GM23248 (cell line): ENCODE measurements at regions not wholly inside any gene's neighbourhood (a gene's known extent, or its start where the extent isn't known, plus 50 kb on each side); places are given as distances from the start of the nearest gene placed in this dataset.

Experiments
- DNase-seq: peaks from one replicate; pipeline ENCODE4 v3.0.0-alpha.2; 2015
- H2AFZ ChIP-seq: fragments of 200-600 bp; sonication (generic); 2 replicates; pipeline ENCODE4 v1.6.1; 2016; ENCODE audit warnings: antibody characterized with exemption
- H3F3A ChIP-seq: fragments of 200-600 bp; sonication (generic); 2 replicates; pipeline ENCODE4 v1.6.1; 2016; ENCODE audit warnings: mild to moderate bottlenecking, antibody characterized with exemption, mixed run types; ENCODE audit not compliant: insufficient read depth
- H3K27ac ChIP-seq: fragments of 200-600 bp; sonication (generic); 2 replicates; pipeline ENCODE4 v1.5.1; 2016; ENCODE audit warnings: mild to moderate bottlenecking
- H3K27me3 ChIP-seq: fragments of 200-600 bp; sonication (generic); replicated peaks from 2 replicates; pipeline ENCODE4 v1.6.1; 2016; ENCODE audit warnings: mild to moderate bottlenecking; ENCODE audit not compliant: insufficient read depth
- H3K36me3 ChIP-seq: fragments of 200-600 bp; sonication (generic); 2 replicates; pipeline ENCODE4 v1.6.1; 2016; ENCODE audit warnings: low read depth, mild to moderate bottlenecking
- H3K4me1 ChIP-seq: fragments of 200-600 bp; sonication (generic); 2 replicates; pipeline ENCODE4 v1.6.1; 2016; ENCODE audit warnings: mild to moderate bottlenecking; ENCODE audit not compliant: insufficient read depth
- H3K4me2 ChIP-seq: fragments of 200-600 bp; sonication (generic); one replicate; pipeline ENCODE4 v1.6.1; 2016; ENCODE audit warnings: mild to moderate bottlenecking; ENCODE audit not compliant: unreplicated experiment
- H3K4me3 ChIP-seq: fragments of 200-600 bp; sonication (generic); 2 replicates; pipeline ENCODE4 v1.5.1; 2016; ENCODE audit warnings: mild to moderate bottlenecking
- H3K79me2 ChIP-seq: fragments of 200-600 bp; sonication (generic); 2 replicates; pipeline ENCODE4 v1.6.1; 2016; ENCODE audit warnings: mild to moderate bottlenecking; ENCODE audit not compliant: insufficient read depth
- H3K9ac ChIP-seq: fragments of 200-600 bp; sonication (generic); 2 replicates; pipeline ENCODE4 v1.6.1; 2016; ENCODE audit warnings: mild to moderate bottlenecking
- H3K9me2 ChIP-seq: fragments of 200-600 bp; sonication (generic); 2 replicates; pipeline ENCODE4 v1.6.1; 2016; ENCODE audit warnings: mixed run types, mild to moderate bottlenecking, moderate library complexity; ENCODE audit not compliant: insufficient read depth
- H3K9me3 ChIP-seq: fragments of 200-600 bp; sonication (generic); one replicate; pipeline ENCODE4 v1.6.1; 2017; ENCODE audit warnings: low read depth
- H4K20me1 ChIP-seq: fragments of 200-600 bp; sonication (generic); 2 replicates; pipeline ENCODE4 v1.6.0; 2016; ENCODE audit not compliant: insufficient read depth
- EZH2 ChIP-seq: fragments of 200-600 bp; sonication (generic); IDR thresholded peaks from 2 replicates; pipeline ENCODE4 v1.6.1; 2018; ENCODE audit warnings: antibody characterized with exemption, mild to moderate bottlenecking; ENCODE audit not compliant: insufficient read depth, poor library complexity, severe bottlenecking
- EZH2phosphoT487 ChIP-seq: fragments of 200-600 bp; sonication (generic); IDR thresholded peaks from 2 replicates; pipeline ENCODE4 v1.6.1; 2018; ENCODE audit warnings: antibody characterized with exemption, moderate library complexity, mild to moderate bottlenecking, low read depth; ENCODE audit not compliant: insufficient read depth
- WGBS, 2 experiments: methylation state at CpG; one replicate each; pipeline ENCODE4 v1.1.6; 2015 to 2017; ENCODE audit warnings: low lambda C conversion rate in 2 of 2, low coverage in 1 of 2; ENCODE audit errors: missing lambda C conversion rate in 2 of 2; 5-methylcytosine and 5-hydroxymethylcytosine counted together
- in situ Hi-C: fragments of 300-500 bp; cut with MboI; formaldehyde crosslinking; loops from 2 replicates; pipeline ENCODE4 v1.15.0; 2020

DNA sequence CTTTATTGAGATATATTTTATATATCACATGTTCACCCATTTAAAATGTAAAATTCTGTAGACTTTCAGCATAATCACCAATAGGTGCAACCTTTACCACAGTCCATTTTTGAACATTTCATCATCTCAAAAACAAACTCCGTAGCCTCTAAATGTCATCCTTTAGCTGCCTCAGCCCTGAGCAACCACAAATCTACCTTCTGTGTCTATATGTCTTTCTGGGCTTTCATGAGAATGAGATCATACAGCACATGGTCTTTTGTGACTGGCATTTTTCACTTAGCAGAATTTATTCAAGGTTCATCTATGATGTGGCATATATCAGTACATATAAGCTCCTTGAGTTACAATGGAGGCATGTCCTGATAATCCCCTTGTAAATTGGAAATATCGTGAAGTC, 320.5 kb downstream of the ETS1 start:
- in situ Hi-C loops: no loop called here

DNA sequence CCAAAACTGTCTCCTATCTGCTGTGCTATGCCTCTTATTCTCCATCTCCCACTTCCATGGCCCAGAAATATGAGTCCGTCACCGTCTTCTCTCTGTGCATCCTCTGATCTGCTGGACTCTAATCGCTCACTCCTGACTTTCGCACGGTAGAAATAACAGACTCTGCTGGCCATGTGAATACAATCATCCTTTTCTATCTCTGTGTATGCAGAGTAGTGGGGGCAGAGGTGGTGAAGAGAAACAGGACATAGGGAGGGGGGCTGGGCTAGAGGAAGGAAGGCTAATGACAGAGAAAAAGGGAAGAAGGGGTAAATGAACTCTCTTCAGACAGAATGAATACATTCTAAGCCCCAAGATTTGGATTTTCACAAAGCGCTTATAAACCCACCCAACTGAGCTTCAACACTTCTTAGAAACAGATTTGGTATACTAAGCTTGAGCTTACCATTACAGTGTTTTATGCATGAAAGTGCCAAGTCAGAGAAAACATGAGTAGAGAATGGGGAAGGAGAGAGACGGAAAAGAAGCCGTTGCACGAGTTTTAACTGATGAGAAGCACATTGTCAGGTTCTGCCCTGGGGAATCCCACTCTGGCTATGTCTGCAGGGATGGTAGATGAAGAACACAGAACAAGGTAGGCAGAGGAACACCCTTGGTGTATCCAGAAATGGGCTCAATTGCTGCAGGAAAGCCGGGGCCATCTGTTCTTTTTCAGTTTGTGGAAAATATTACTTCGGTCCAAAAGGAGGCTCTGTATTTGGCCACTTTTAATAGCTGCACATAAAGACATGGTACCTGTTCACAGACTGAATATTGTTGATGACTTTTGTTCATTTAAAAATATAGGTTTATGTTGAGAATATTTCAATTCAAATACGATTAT, 324.7 kb downstream of the ETS1 start:
- Histone ChIP-seq H3K4me2 (no peak overlapping the region), H3K27ac (no peak overlapping the region), H3F3A (no peaks in the 10 kb centered on the region), H3K36me3 (no peaks in the 10 kb centered on the region), H3K9me2 (no peaks in the 10 kb centered on the region), H3K4me1 (no peaks in the 10 kb centered on the region), H4K20me1 (no peaks in the 10 kb centered on the region), H3K9ac (no peak overlapping the region), H2AFZ (no peak overlapping the region), H3K9me3 (no peaks in the 10 kb centered on the region), H3K79me2 (no peaks in the 10 kb centered on the region), H3K27me3 (no peaks in the 10 kb centered on the region), H3K4me3 (no peak overlapping the region)
- DNase-seq: no peak
- in situ Hi-C loops: no loop called here
- 76 to 79% methylated on average over 12 of the region's 12 CpGs for WGBS, 2 experiments
- TF ChIP-seq EZH2phosphoT487: no peak
- no peak for TF ChIP-seq EZH2

More for the DNA sequence above, 320.5 kb downstream of the ETS1 start:
- no peaks in the 10 kb centered on the region for H3F3A ChIP-seq
- H4K20me1 ChIP-seq: no peaks in the 10 kb centered on the region
- peaks cover 8% of the 10 kb centered on the region for H3K4me1 ChIP-seq
- H3K79me2 ChIP-seq: no peaks in the 10 kb centered on the region
- H3K9me3 ChIP-seq: no peaks in the 10 kb centered on the region
- no peaks in the 10 kb centered on the region for H3K36me3 ChIP-seq
- 0 out of 2 replicates have a peak, but pooled peaks cover 8% of the 10 kb centered on the region for H3K9me2 ChIP-seq
- no peak overlapping the region for H2AFZ ChIP-seq
- TF ChIP-seq EZH2: no peak
- TF ChIP-seq EZH2phosphoT487: no peak
- H3K27me3 ChIP-seq: no peaks in the 10 kb centered on the region
- H3K9ac ChIP-seq: no peak overlapping the region
- H3K27ac ChIP-seq: no peak overlapping the region
- H3K4me2 ChIP-seq: no peak overlapping the region
- no peak overlapping the region for H3K4me3 ChIP-seq
- no peak for DNase-seq
- 93 to 98% methylated on average over 2 of the region's 2 CpGs for WGBS, 2 experiments

DNA sequence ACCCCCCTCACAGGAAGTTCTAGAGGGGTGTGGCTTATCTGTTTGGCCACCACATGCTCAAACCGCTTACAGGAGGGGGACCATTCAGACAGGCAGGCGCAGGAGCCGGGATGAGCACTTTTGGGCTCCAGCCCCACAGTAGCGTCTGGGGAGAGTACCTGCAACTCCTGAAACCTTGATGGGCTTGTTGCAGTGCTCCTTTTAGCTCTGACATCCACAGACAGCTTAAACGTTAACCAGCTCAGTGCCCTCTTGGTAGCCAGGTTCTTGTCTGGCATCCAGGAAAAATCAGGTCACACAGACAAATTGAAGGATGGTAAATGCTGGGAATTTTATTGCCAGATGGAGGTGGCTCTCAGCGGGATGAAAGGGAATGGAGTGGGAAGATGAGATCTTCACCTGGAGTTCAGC, 326.3 kb downstream of the ETS1 start:
- Histone ChIP-seq H3K36me3 (no peaks in the 10 kb centered on the region), H3K4me3 (no peak overlapping the region), H3K9ac (no peak overlapping the region), H3K4me2 (no peak overlapping the region), H3K79me2 (no peaks in the 10 kb centered on the region), H3K9me2 (no peaks in the 10 kb centered on the region), H3K4me1 (no peaks in the 10 kb centered on the region), H2AFZ (no peak overlapping the region), H4K20me1 (no peaks in the 10 kb centered on the region), H3K27me3 (no peaks in the 10 kb centered on the region), H3K27ac (no peak overlapping the region), H3F3A (no peaks in the 10 kb centered on the region), H3K9me3 (no peaks in the 10 kb centered on the region)
- DNase-seq: no peak
- 74 to 76% methylated on average over 6 of the region's 6 CpGs for WGBS, 2 experiments
- TF ChIP-seq EZH2phosphoT487: no peak
- no peak for TF ChIP-seq EZH2
- in situ Hi-C loops: no loop called here

DNA sequence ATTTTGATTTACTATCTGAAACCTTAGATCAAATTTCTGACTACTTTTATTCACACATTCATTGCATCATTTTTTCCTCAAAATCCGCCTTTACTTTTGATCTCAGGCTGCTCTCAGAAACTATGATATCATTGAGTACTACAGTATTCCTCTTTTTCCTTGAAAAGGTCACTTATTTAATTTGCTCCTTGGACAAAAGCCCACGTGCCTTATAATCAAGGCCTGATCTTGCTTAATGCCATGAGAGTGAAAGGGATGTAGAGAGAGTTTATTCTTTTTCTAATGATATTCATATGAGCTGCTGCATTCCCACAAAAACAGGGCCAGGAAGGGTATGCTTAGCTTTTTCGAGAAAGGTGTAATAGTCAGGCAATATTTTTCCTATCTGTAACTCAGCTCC, 327.0 kb downstream of the ETS1 start:
- H3K4me1 ChIP-seq: no peaks in the 10 kb centered on the region
- no peak for TF ChIP-seq EZH2phosphoT487
- no peak for TF ChIP-seq EZH2
- no peaks in the 10 kb centered on the region for H3K79me2 ChIP-seq
- H3K9ac ChIP-seq: no peak overlapping the region
- no peaks in the 10 kb centered on the region for H3K9me2 ChIP-seq
- no peak for DNase-seq
- H3K27ac ChIP-seq: no peak overlapping the region
- H3K4me2 ChIP-seq: no peak overlapping the region
- no peaks in the 10 kb centered on the region for H3K27me3 ChIP-seq
- H3K4me3 ChIP-seq: no peak overlapping the region
- no peaks in the 10 kb centered on the region for H3K9me3 ChIP-seq
- no peaks in the 10 kb centered on the region for H4K20me1 ChIP-seq
- no peak overlapping the region for H2AFZ ChIP-seq
- in situ Hi-C loops: no loop called here
- no peaks in the 10 kb centered on the region for H3K36me3 ChIP-seq
- no peaks in the 10 kb centered on the region for H3F3A ChIP-seq
- WGBS, 2 experiments: 35 to 40% methylated on average over 3 of the region's 3 CpGs

DNA sequence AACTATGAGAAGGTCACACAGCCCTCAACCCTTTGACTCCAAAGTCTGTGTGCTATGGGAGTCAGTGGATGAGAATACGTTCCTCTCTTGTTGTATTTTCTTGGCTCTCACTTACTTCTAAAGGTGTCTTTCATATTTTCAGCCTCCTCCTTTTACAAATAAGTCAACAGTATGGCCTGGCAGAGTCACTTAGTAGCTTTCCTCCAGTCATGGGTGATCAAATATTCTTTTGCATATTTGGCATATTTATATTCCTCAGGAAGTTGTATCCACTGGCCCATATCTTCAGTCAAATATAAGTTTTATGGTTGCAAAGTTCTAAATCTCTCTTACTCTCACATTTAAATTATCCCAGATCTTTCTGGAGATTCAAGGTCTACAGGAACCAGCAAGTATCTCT, 327.5 kb downstream of the ETS1 start:
- no peak overlapping the region for H3K4me2 ChIP-seq
- no peak overlapping the region for H3K9ac ChIP-seq
- H3K27me3 ChIP-seq: no peaks in the 10 kb centered on the region
- no peaks in the 10 kb centered on the region for H3F3A ChIP-seq
- H3K79me2 ChIP-seq: no peaks in the 10 kb centered on the region
- in situ Hi-C loops: no loop called here
- H3K9me3 ChIP-seq: no peaks in the 10 kb centered on the region
- no peak overlapping the region for H2AFZ ChIP-seq
- no peak for DNase-seq
- H3K27ac ChIP-seq: no peak overlapping the region
- 95 to 97% methylated on average over 1 of the region's 1 CpG for WGBS, 2 experiments
- TF ChIP-seq EZH2phosphoT487 (no peak), EZH2 (no peak)
- no peaks in the 10 kb centered on the region for H3K4me1 ChIP-seq
- no peaks in the 10 kb centered on the region for H3K9me2 ChIP-seq
- H3K36me3 ChIP-seq: no peaks in the 10 kb centered on the region
- no peak overlapping the region for H3K4me3 ChIP-seq
- H4K20me1 ChIP-seq: no peaks in the 10 kb centered on the region
